HPDE6-E6E7 (cell line): ENCODE measurements at regions not wholly inside any gene's neighbourhood (a gene's known extent, or its start where the extent isn't known, plus 50 kb on each side); places are given as distances from the start of the nearest gene placed in this dataset.
A peak's percentile ranks its signal among the peaks of the same experiment; 100 is the strongest.
"Not testable (repeated sequence)": the region's sequence is repeated elsewhere in the genome, so short reads cannot be mapped to it uniquely, and the experiment has no call there.

Experiments
- DNase-seq: peaks from one replicate; pipeline ENCODE4 v3.0.0; 2011; ENCODE audit warnings: missing footprints; ENCODE audit errors: extremely low spot score

GRCh38 chr13:87877477-87877876 is 206.3 kb downstream of the SLITRK5 start:
- no peak for DNase-seq

DNA sequence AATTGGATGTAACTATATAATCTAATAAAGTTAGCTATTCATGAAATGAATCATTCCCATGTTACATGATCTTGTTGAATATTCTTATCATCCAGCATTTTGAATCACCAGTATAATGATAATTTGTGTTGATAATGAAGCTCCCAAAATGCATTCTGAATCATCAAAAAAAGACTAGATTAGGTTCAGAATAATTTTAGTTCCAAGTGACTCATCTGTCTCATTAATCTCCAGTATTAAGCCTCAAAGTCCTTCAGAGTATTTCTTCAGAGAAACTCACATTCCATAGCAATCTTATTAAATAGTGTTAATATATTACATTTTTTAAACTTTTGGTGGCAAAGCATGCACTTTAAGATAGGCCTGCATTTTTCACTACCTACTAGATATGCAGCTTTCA is 207.5 kb downstream of the SLITRK5 start:
- DNase-seq = no peak

DNA sequence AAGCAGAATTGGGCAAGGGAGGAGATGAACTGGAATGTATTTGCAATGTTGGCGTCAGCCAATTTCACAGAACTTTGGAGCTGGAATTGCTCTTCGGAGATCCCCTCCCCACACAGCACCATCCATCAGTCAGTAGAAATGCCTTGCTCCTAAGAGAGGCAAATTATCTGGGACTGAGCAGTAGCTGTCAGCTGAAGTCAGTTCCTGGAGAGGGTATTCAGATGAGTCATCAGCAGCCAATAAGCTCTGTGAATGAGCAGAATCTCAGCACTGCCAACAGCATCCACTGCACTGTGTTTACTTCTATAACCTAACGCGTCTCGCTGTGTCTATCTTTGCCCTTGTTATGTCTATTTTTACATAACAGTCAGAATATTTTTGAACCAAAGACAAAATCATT is 213.7 kb downstream of the SLITRK5 start:
- DNase-seq = peak; percentile 4

GRCh38 chr13:87887459-87888123 is 216.4 kb downstream of the SLITRK5 start:
- no peak for DNase-seq

- no peak for DNase-seq
These were observed 218.1 kb downstream of the SLITRK5 start for GRCh38 chr13:87889254-87889653.

DNA sequence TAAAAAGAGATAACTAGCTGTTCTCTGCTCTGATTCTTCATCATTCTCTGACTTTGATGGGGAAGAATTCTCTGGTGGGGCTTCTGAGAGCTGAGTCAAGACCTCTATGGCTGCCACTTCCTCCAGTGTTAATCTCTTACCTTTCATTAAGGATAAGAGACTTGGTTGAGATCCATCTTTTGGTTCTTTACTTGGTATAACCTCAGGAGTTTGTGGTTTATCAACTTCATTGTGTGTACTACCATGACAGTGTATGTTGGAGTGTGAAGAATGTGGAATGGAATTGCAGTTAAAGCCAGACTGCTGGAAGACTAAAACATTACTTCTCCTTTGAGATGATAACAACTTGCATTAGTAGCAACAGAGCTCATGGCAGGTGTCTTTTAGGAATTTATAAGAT is 222.0 kb downstream of the SLITRK5 start:
- no peak for DNase-seq

GRCh38 chr13:87894059-87894458 is 222.9 kb downstream of the SLITRK5 start:
- no peak for DNase-seq

GRCh38 chr13:87903553-87903952 is 232.4 kb downstream of the SLITRK5 start:
- no peak for DNase-seq

DNA sequence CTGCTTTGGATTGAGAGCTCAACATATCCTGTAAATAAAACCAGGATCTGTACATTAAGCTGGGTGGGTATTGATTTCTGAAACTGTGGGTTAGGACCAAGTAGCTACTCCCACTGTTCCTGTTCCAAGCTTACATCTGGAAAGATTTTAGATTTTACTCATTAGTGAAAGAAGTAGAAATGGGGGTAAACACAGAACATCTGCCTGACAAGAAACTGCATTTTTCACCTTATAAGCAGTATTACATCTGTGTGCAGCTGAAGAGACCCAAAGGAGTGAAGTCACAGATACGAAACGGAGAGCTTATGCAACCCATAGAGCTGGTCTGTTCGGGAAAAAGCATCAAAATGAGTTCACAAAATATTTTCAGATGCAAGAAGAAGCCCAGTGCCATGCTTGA is 235.2 kb downstream of the SLITRK5 start:
- DNase-seq = no peak

- DNase-seq = no peak
These were observed 236.0 kb downstream of the SLITRK5 start for GRCh38 chr13:87907202-87907601.

- DNase-seq = no peak
These were observed 248.8 kb downstream of the SLITRK5 start for GRCh38 chr13:87919956-87920355.

DNA sequence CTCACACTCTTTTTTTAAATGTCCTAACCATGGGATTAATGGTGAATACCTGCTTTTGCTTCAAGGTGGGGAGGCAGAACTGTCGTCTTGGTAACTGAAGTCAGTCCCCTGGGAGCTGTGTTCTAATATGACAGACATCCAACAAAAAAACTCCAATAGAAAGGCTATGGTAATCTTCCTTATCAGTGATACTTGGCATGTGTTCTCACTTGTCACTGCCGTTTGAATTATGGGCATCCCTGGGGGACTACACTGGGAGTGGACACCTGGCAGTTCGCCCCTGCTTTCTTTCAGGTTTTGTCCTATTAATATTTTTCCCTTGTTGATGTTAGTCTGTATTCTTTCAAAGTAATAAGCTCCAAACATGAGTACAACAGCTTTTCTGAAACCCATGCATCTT is 252.6 kb downstream of the SLITRK5 start:
- DNase-seq = no peak

- DNase-seq = no peak
These were observed 253.8 kb downstream of the SLITRK5 start for GRCh38 chr13:87925006-87925405.

- no peak for DNase-seq
These were observed 269.6 kb downstream of the SLITRK5 start for GRCh38 chr13:87940776-87941175.

GRCh38 chr13:87941226-87941625 is 270.1 kb downstream of the SLITRK5 start:
- no peak for DNase-seq

- DNase-seq = peak; percentile 1
These were observed 271.0 kb downstream of the SLITRK5 start for GRCh38 chr13:87942205-87942604.

GRCh38 chr13:87944038-87944437 is 272.9 kb downstream of the SLITRK5 start:
- no peak for DNase-seq

GRCh38 chr13:87952377-87952776 is 281.2 kb downstream of the SLITRK5 start:
- no peak for DNase-seq

- no peak for DNase-seq
These were observed 282.2 kb downstream of the SLITRK5 start for GRCh38 chr13:87953381-87953780.

DNA sequence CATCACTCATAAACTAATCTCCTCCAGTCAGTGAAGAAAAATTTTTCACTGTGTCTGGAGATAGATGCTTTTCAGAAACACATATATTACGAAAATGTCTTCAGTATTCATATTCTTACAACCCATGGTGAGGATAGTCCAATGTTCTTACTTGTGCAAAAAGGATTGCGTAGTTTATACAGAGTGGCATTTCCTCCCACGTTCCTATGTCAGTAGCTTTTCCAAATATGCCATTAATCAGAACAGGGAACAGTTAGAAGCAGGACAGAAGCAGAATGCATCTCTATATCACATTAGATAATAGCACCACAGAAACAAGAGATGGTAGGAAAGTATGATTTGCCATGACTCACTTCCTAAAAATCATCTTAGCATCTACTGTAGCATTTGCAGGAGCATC is 282.9 kb downstream of the SLITRK5 start:
- no peak for DNase-seq

- DNase-seq = no peak
These were observed 290.4 kb downstream of the SLITRK5 start for GRCh38 chr13:87961546-87961945.

DNA sequence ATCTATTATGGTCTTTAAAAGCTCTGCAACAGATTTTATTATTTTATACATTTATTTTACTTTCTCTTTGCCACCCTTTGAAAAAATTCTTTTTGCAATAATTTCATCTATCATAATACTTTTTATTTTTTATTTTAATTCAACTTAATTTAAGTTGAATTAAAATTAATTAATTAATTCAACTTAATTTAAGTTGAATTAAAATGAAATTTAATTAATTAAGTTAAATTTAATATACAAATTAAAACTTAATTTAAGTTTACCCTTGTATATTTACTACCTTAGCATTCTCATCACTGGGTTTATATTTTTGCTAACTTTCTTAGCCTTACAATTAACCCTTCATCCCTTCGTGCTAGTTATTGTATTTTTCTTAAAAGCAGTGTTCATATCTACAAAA is 301.4 kb downstream of the SLITRK5 start:
- DNase-seq = no peak

- no peak for DNase-seq
These were observed 303.9 kb downstream of the SLITRK5 start for GRCh38 chr13:87975035-87975434.

DNA sequence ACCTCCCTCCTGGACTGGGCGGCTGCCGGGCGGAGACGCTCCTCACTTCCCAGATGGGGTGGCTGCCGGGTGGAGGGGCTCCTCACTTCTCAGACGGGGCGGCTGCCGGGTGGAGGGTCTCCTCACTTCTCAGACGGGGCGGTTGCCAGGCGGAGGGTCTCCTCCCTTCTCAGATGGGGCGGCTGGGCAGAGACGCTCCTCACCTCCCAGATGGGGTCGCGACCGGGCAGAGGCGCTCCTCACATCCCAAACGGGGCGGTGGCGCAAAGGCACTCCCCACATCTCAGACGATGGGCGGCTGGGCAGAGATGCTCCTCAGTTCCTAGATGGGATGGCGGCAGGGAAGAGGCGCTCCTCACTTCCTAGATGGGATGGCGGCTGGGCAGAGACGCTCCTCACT is 305.5 kb downstream of the SLITRK5 start:
- DNase-seq = not testable (repeated sequence)
